ENCODE measurements at regions not wholly inside any gene's neighbourhood (a gene's known extent, or its start where the extent isn't known, plus 50 kb on each side); places are given as distances from the start of the nearest gene placed in this dataset.

- TF ChIP-seq POLR2A (IDR thresholded peaks at IDR 0.05) (no peak), EP300 (IDR thresholded peaks at IDR 0.05) (no peak), POLR2AphosphoS5 (IDR thresholded peaks at IDR 0.05) (no peak), CTCF (IDR thresholded peaks at IDR 0.05) (no peak)
- H3K4me3 ChIP-seq: no peak overlapping the region
- DNase-seq (ENCODE audit: low spot score in 2 of 2): no peak
- no peak overlapping the region for H3K27ac ChIP-seq
- 78% methylated on average over 5 of the region's 5 CpGs for WGBS
- H3K36me3 ChIP-seq: no peaks in the 10 kb centered on the region
- H3K9me3 ChIP-seq: no peaks in the 10 kb centered on the region
- H3K27me3 ChIP-seq: peaks cover 9% of the 10 kb centered on the region
- H3K4me1 ChIP-seq: no peaks in the 10 kb centered on the region
Observed at GRCh38 chr10:29185050-29185449, 103.8 kb upstream of the LYZL1 start.

- Histone ChIP-seq H3K9me3 (no peaks in the 10 kb centered on the region), H3K27ac (no peak overlapping the region), H3K27me3 (peaks cover 5% of the 10 kb centered on the region), H3K4me1 (no peaks in the 10 kb centered on the region), H3K36me3 (no peaks in the 10 kb centered on the region), H3K4me3 (no peak overlapping the region)
- TF ChIP-seq POLR2A (IDR thresholded peaks at IDR 0.05) (no peak), EP300 (IDR thresholded peaks at IDR 0.05) (no peak), CTCF (IDR thresholded peaks at IDR 0.05) (no peak)
- no peak for DNase-seq (ENCODE audit: low spot score in 2 of 2)
- WGBS: 76% methylated on average over 3 of the region's 3 CpGs
Observed at GRCh38 chr10:29186221-29186620, 102.6 kb upstream of the LYZL1 start.

GRCh38 chr10:29189256-29189655 lies 99.6 kb upstream of the LYZL1 start:
- DNase-seq (ENCODE audit: low spot score in 2 of 2): no peak
- TF ChIP-seq EP300 (IDR thresholded peaks at IDR 0.05) (no peak), POLR2A (IDR thresholded peaks at IDR 0.05) (no peak), CTCF (IDR thresholded peaks at IDR 0.05) (no peak), POLR2AphosphoS5 (IDR thresholded peaks at IDR 0.05) (no peak)
- Histone ChIP-seq H3K27ac (no peak overlapping the region), H3K4me1 (no peaks in the 10 kb centered on the region), H3K9me3 (no peaks in the 10 kb centered on the region), H3K36me3 (no peaks in the 10 kb centered on the region), H3K4me3 (no peak overlapping the region), H3K27me3 (no peaks in the 10 kb centered on the region)
- 46% methylated on average over 2 of the region's 2 CpGs for whole genome bisulfite sequencing

- WGBS: 76% methylated on average over 8 of the region's 8 CpGs
- no peaks in the 10 kb centered on the region for H3K9me3 ChIP-seq
- peaks cover 3% of the 10 kb centered on the region for H3K27me3 ChIP-seq
- no peak for DNase-seq (ENCODE audit: low spot score in 2 of 2)
- H3K36me3 ChIP-seq: no peaks in the 10 kb centered on the region
- H3K27ac ChIP-seq: no peak overlapping the region
- H3K4me3 ChIP-seq: no peak overlapping the region
- no peaks in the 10 kb centered on the region for H3K4me1 ChIP-seq
- TF ChIP-seq CTCF (IDR thresholded peaks at IDR 0.05) (no peak), POLR2A (IDR thresholded peaks at IDR 0.05) (no peak), POLR2AphosphoS5 (IDR thresholded peaks at IDR 0.05) (no peak), EP300 (IDR thresholded peaks at IDR 0.05) (no peak)
Observed at GRCh38 chr10:29191674-29192073, 97.2 kb upstream of the LYZL1 start.

- TF ChIP-seq EP300 (IDR thresholded peaks at IDR 0.05) (no peak), POLR2AphosphoS5 (IDR thresholded peaks at IDR 0.05) (no peak), POLR2A (IDR thresholded peaks at IDR 0.05) (no peak), CTCF (IDR thresholded peaks at IDR 0.05) (no peak)
- peaks cover 7% of the 10 kb centered on the region for H3K27me3 ChIP-seq
- no peak overlapping the region for H3K27ac ChIP-seq
- H3K4me1 ChIP-seq: no peaks in the 10 kb centered on the region
- H3K36me3 ChIP-seq: no peaks in the 10 kb centered on the region
- WGBS: 39% methylated on average over 7 of the region's 7 CpGs
- no peak for DNase-seq (ENCODE audit: low spot score in 2 of 2)
- H3K9me3 ChIP-seq: no peaks in the 10 kb centered on the region
- H3K4me3 ChIP-seq: no peak overlapping the region
Observed at GRCh38 chr10:29199339-29199738, 89.5 kb upstream of the LYZL1 start.
